NB4 (cell line): ENCODE measurements at regions not wholly inside any gene's neighbourhood (a gene's known extent, or its start where the extent isn't known, plus 50 kb on each side); places are given as distances from the start of the nearest gene placed in this dataset.

Experiments used
- MYC ChIP-seq: IDR thresholded peaks from 2 replicates; pipeline ENCODE4 v1.6.1; 2011; ENCODE audit warnings: low read depth, low read length
- POLR2A ChIP-seq: IDR thresholded peaks from 2 replicates; pipeline ENCODE4 v1.6.1; 2011; ENCODE audit warnings: mild to moderate bottlenecking; ENCODE audit not compliant: insufficient read length; ENCODE audit errors: extremely low read depth
- TF ChIP-seq, protein P1 (sequence below): IDR thresholded peaks from one replicate; pipeline ENCODE4 v1.5.1; 2012; ENCODE audit warnings: low read depth, low read length
- TF ChIP-seq, protein P2 (sequence below): IDR thresholded peaks from 2 replicates; pipeline ENCODE4 v1.6.1; 2011; ENCODE audit warnings: low read depth, low read length

DNA sequence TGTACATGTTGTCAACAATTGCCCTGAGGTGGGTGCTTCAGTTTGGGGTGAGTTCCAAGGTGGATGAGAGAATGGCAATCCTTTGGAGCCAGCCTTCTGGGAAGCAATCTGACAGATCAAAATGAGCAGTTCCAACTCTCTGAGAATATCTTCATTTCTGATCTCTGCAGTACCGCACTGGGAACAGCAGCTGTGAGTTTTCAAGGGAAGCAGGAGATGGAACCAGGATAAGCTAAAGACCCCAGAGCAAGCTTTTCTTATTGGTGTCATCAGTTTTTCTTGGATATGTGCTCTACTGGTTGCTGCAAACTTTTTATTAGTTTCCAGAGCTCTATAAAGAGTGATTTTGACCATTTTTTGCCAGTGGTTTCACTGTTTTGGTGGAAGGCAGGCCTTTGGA is 94.7 kb downstream of the KCNJ12 start:
- TF ChIP-seq, protein P1, sequence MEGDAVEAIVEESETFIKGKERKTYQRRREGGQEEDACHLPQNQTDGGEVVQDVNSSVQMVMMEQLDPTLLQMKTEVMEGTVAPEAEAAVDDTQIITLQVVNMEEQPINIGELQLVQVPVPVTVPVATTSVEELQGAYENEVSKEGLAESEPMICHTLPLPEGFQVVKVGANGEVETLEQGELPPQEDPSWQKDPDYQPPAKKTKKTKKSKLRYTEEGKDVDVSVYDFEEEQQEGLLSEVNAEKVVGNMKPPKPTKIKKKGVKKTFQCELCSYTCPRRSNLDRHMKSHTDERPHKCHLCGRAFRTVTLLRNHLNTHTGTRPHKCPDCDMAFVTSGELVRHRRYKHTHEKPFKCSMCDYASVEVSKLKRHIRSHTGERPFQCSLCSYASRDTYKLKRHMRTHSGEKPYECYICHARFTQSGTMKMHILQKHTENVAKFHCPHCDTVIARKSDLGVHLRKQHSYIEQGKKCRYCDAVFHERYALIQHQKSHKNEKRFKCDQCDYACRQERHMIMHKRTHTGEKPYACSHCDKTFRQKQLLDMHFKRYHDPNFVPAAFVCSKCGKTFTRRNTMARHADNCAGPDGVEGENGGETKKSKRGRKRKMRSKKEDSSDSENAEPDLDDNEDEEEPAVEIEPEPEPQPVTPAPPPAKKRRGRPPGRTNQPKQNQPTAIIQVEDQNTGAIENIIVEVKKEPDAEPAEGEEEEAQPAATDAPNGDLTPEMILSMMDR, result no peak
- TF ChIP-seq POLR2A, result no peak
- TF ChIP-seq, protein P2, sequence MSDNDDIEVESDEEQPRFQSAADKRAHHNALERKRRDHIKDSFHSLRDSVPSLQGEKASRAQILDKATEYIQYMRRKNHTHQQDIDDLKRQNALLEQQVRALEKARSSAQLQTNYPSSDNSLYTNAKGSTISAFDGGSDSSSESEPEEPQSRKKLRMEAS, result no peak
- TF ChIP-seq MYC, result no peak
